Stomach (tissue), 8 donors: ENCODE measurements at regions not wholly inside any gene's neighbourhood (a gene's known extent, or its start where the extent isn't known, plus 50 kb on each side); places are given as distances from the start of the nearest gene placed in this dataset.
A peak's percentile ranks its signal among the peaks of the same experiment; 100 is the strongest.

ENCODE experiments used
- DNase-seq, 2 donors: peaks; one replicate each; pipeline versions ENCODE4 v3.0.0 to v3.0.0-alpha.2; 2013 to 2019
- H3K27ac ChIP-seq, 5 donors: fragments of 200-600 bp in 4 of 5; sonication (generic) in 4 of 5; one replicate each; pipeline ENCODE4 v1.5.1; 2013 to 2019; ENCODE audit warnings: mild to moderate bottlenecking in 1 of 5, moderate library complexity in 1 of 5
- H3K27me3 ChIP-seq, 3 donors: fragments of 200-600 bp; sonication (generic); one replicate each; pipeline ENCODE4 v1.5.1; 2017 to 2019; ENCODE audit warnings: mixed run types in 1 of 3
- H3K36me3 ChIP-seq, 4 donors: fragments of 200-600 bp; sonication (generic); 1 replicate in 3 of 4; 2 replicates in 1 of 4; pipeline ENCODE4 v1.5.1; 2016 to 2019
- H3K4me1 ChIP-seq, 4 donors: fragments of 200-600 bp; sonication (generic); one replicate each; pipeline ENCODE4 v1.5.1; 2016 to 2019
- H3K4me3 ChIP-seq, 4 donors: fragments of 200-600 bp; sonication (generic) in 3 of 4; one replicate each; pipeline ENCODE4 v1.5.1; 2016 to 2019; ENCODE audit warnings: mild to moderate bottlenecking in 1 of 4
- H3K9me3 ChIP-seq, 4 donors: fragments of 200-600 bp; sonication (generic); one replicate each; pipeline ENCODE4 v1.5.1; 2016 to 2019
- EP300 ChIP-seq: sonication (generic); formaldehyde crosslinking; IDR thresholded peaks from one replicate; pipeline ENCODE4 v1.6.1; 2017; ENCODE audit warnings: antibody characterized with exemption
- POLR2A ChIP-seq, 4 donors: fragments of 450-650 bp; IDR thresholded peaks; one replicate each; pipeline ENCODE4 v1.6.1; 2016; ENCODE audit warnings: antibody characterized with exemption in 4 of 4, control low read depth in 2 of 4, mild to moderate bottlenecking in 1 of 4, moderate library complexity in 1 of 4
- POLR2AphosphoS5 ChIP-seq, 3 donors: sonication (generic); formaldehyde crosslinking; IDR thresholded peaks; one replicate each; pipeline ENCODE4 v1.6.1; 2016; ENCODE audit warnings: antibody characterized with exemption in 3 of 3
- WGBS, 5 donors: extraction: QIAGEN DNeasy Blood & Tissue Kit in 3 of 5; methylation state at CpG; one replicate each; pipeline versions ENCODE4 v1.1.5 to v1.1.7; 2013 to 2018; 5-methylcytosine and 5-hydroxymethylcytosine counted together
- intact Hi-C: fragments of 100-400 bp; cut with DNase I; formaldehyde crosslinking; loops from one replicate; pipeline ENCODE4 v1.15.1; 2023; ENCODE audit warnings: low total_unique reads
- TF ChIP-seq, protein P1 (sequence below), 7 experiments: fragments of 450-650 bp in 4 of 7; fragments of 200-600 bp in 3 of 7; sonication (generic) in 3 of 7; IDR thresholded peaks; one replicate each; pipeline ENCODE4 v1.5.1; 2016 to 2019; ENCODE audit warnings: antibody characterized with exemption in 7 of 7, control low read depth in 2 of 7, mild to moderate bottlenecking in 1 of 7
- donor health status: healthy with polysubstance abuse.
- donor health status: Bipolar disorder and iron deficiency.
- donor health status: healthy.

DNA sequence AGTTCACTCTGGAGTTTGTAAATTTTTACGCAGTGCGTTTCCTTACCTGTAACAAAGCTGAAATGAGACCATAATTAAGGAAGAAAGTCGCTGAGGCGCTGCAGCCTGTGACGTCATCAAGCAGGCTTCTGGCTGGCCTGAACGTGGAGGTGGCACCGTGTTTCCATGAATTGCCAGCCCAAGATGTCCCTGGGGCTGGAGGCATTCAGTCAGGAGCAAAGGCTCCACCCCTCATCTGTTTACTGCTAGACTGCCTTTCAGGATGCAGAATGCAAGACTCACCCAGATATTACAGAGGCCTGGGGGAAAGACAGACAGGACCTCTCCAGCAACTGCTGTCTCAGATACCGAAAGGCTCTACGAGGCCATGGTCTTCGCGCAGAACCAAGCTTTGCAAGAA is 424.6 kb downstream of the TSHZ3 start:
- no peak for DNase-seq
- peaks cover 0 to 6% (median 0%) of the 10 kb centered on the region in 4 donors for H3K4me1 ChIP-seq
- intact Hi-C loops: no loop called here
- TF ChIP-seq EP300 (no peak), POLR2A (IDR thresholded peaks at IDR 0.05) (no peak)
- TF ChIP-seq, protein P1, sequence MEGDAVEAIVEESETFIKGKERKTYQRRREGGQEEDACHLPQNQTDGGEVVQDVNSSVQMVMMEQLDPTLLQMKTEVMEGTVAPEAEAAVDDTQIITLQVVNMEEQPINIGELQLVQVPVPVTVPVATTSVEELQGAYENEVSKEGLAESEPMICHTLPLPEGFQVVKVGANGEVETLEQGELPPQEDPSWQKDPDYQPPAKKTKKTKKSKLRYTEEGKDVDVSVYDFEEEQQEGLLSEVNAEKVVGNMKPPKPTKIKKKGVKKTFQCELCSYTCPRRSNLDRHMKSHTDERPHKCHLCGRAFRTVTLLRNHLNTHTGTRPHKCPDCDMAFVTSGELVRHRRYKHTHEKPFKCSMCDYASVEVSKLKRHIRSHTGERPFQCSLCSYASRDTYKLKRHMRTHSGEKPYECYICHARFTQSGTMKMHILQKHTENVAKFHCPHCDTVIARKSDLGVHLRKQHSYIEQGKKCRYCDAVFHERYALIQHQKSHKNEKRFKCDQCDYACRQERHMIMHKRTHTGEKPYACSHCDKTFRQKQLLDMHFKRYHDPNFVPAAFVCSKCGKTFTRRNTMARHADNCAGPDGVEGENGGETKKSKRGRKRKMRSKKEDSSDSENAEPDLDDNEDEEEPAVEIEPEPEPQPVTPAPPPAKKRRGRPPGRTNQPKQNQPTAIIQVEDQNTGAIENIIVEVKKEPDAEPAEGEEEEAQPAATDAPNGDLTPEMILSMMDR (IDR thresholded peaks at IDR 0.05): no peak
- peaks cover 0 to 17% (median 9%) of the 10 kb centered on the region in 4 donors for H3K9me3 ChIP-seq
- H3K4me3 ChIP-seq: no peak overlapping the region
- H3K36me3 ChIP-seq: no peaks in the 10 kb centered on the region
- H3K27me3 ChIP-seq: peaks cover 0 to 5% (median 0%) of the 10 kb centered on the region in 3 donors
- no peak overlapping the region for H3K27ac ChIP-seq
- WGBS, 5 donors: 68 to 83% (median 83%) methylated on average over 11 of the region's 11 CpGs

- intact Hi-C loops: no loop called here
- 47 to 67% (median 58%) methylated on average over 11 of the region's 11 CpGs for WGBS, 5 donors
- Histone ChIP-seq H3K4me3 (no peak overlapping the region), H3K4me1 (peaks cover 0 to 6% (median 0%) of the 10 kb centered on the region in 4 donors), H3K9me3 (peaks cover 0 to 17% (median 9%) of the 10 kb centered on the region in 4 donors), H3K36me3 (no peaks in the 10 kb centered on the region), H3K27me3 (peaks cover 0 to 7% (median 0%) of the 10 kb centered on the region in 3 donors), H3K27ac (no peak overlapping the region)
- DNase-seq: peak in 1 of 2 donors; percentile 28
- TF ChIP-seq POLR2A (IDR thresholded peaks at IDR 0.05): no peak
- TF ChIP-seq POLR2AphosphoS5 (IDR thresholded peaks at IDR 0.05): no peak
- TF ChIP-seq, protein P1 (IDR thresholded peaks at IDR 0.05): no peak
Observed at GRCh38 chr19:30924069-30924636, 425.1 kb downstream of the TSHZ3 start.

GRCh38 chr19:30923621-30924020 is 425.6 kb downstream of the TSHZ3 start:
- Histone ChIP-seq H3K4me3 (no peak overlapping the region), H3K27ac (no peak overlapping the region), H3K4me1 (peaks cover 0 to 6% (median 0%) of the 10 kb centered on the region in 4 donors), H3K36me3 (no peaks in the 10 kb centered on the region), H3K9me3 (peaks cover 0 to 14% (median 6%) of the 10 kb centered on the region in 4 donors), H3K27me3 (peaks cover 0 to 10% (median 0%) of the 10 kb centered on the region in 3 donors)
- intact Hi-C loops: no loop called here
- TF ChIP-seq POLR2AphosphoS5 (IDR thresholded peaks at IDR 0.05) (no peak), POLR2A (IDR thresholded peaks at IDR 0.05) (no peak), EP300 (no peak)
- TF ChIP-seq, protein P1 (IDR thresholded peaks at IDR 0.05): no peak
- WGBS, 5 donors: 59 to 68% (median 63%) methylated on average over 4 of the region's 4 CpGs
- no peak for DNase-seq

GRCh38 chr19:30923096-30923495 is 426.1 kb downstream of the TSHZ3 start:
- intact Hi-C loops: no loop called here
- DNase-seq: no peak
- 60 to 76% (median 66%) methylated on average over 4 of the region's 4 CpGs for WGBS, 5 donors
- H3K27ac ChIP-seq: no peak overlapping the region
- H3K9me3 ChIP-seq: peaks cover 0 to 9% (median 2%) of the 10 kb centered on the region in 4 donors
- no peak overlapping the region for H3K4me3 ChIP-seq
- TF ChIP-seq, protein P1 (IDR thresholded peaks at IDR 0.05): no peak
- TF ChIP-seq POLR2A (IDR thresholded peaks at IDR 0.05) (no peak), POLR2AphosphoS5 (IDR thresholded peaks at IDR 0.05) (no peak)
- no peaks in the 10 kb centered on the region for H3K36me3 ChIP-seq
- H3K27me3 ChIP-seq: peaks cover 0 to 10% (median 0%) of the 10 kb centered on the region in 3 donors
- peaks cover 0 to 6% (median 0%) of the 10 kb centered on the region in 4 donors for H3K4me1 ChIP-seq
